ENCODE measurements at regions not wholly inside any gene's neighbourhood (a gene's known extent, or its start where the extent isn't known, plus 50 kb on each side); places are given as distances from the start of the nearest gene placed in this dataset.

GRCh38 chr4:14070289-14070880, 442.9 kb upstream of the BOD1L1 start:
- H3K4me1 Mint-ChIP-seq (ENCODE audit: low read depth): peaks cover 7% of the 10 kb centered on the region
- H3K36me3 Mint-ChIP-seq (ENCODE audit: low read depth): no peaks in the 10 kb centered on the region
- intact Hi-C loops (cut with micrococcal nuclease): no loop called here
- no peak overlapping the region for H3K4me3 Mint-ChIP-seq
- H3K9me3 Mint-ChIP-seq: peaks cover 28% of the 10 kb centered on the region
- peaks cover 1% of the 10 kb centered on the region for H3K27me3 Mint-ChIP-seq
- no peak overlapping the region for H3K27ac Mint-ChIP-seq

DNA sequence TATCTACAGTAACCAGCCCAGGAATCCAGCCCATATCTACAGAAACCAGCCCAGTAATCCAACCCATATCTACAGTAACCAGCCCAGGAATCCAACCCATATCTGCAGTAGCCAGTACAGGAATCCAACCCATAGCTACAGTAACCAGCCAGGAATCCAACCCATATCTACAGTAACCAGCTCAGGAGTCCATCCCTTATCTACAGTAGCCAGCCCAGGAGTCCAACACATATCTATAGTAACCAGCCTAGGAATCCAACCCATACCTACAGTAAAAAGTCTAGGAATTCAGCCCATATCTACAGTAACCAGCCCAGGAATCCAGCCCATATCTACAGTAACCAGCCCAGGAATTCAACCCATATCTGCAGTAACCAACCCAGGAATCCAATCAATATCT, 445.0 kb upstream of the BOD1L1 start:
- Mint-ChIP-seq H3K4me1 (ENCODE audit: low read depth) (peaks cover 27% of the 10 kb centered on the region), H3K9me3 (peaks cover 28% of the 10 kb centered on the region), H3K27me3 (peaks cover 1% of the 10 kb centered on the region), H3K27ac (no peak overlapping the region), H3K4me3 (no peak overlapping the region), H3K36me3 (ENCODE audit: low read depth) (no peaks in the 10 kb centered on the region)
- intact Hi-C loops (cut with micrococcal nuclease): no loop called here

- Mint-ChIP-seq H3K4me1 (ENCODE audit: low read depth) (peaks cover 27% of the 10 kb centered on the region), H3K27me3 (peaks cover 2% of the 10 kb centered on the region), H3K9me3 (peaks cover 22% of the 10 kb centered on the region), H3K36me3 (ENCODE audit: low read depth) (no peaks in the 10 kb centered on the region), H3K27ac (no peak overlapping the region), H3K4me3 (no peak overlapping the region)
- intact Hi-C loops (cut with micrococcal nuclease): no loop called here
Measured at GRCh38 chr4:14076776-14077175, 449.3 kb upstream of the BOD1L1 start.

DNA sequence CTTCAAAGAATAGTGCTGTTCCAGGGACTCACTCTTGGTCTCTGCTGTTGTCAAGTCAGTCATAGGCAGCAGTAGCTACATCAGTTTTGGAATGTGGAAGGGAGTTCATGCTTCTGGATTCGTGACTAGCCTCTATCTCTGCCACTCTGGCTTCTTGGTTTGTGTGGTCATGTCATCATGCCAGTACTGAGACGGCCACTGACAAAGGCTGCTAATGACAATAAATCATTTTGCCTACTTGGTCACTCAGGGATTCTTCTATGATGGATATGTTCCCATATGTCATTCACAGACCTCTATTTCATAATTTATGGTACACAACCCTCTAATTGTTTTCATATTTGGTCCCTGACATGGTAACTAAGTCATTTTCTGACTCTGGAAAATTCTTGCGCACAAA, 450.8 kb upstream of the BOD1L1 start:
- Mint-ChIP-seq H3K4me3 (no peak overlapping the region), H3K4me1 (ENCODE audit: low read depth) (peaks cover 27% of the 10 kb centered on the region), H3K36me3 (ENCODE audit: low read depth) (no peaks in the 10 kb centered on the region), H3K27me3 (peaks cover 2% of the 10 kb centered on the region), H3K27ac (no peak overlapping the region), H3K9me3 (peaks cover 6% of the 10 kb centered on the region)
- intact Hi-C loops (cut with micrococcal nuclease): no loop called here

GRCh38 chr4:14079601-14080000, 452.1 kb upstream of the BOD1L1 start:
- H3K27me3 Mint-ChIP-seq: peaks cover 2% of the 10 kb centered on the region
- no peak overlapping the region for H3K27ac Mint-ChIP-seq
- peaks cover 27% of the 10 kb centered on the region for H3K4me1 Mint-ChIP-seq (ENCODE audit: low read depth)
- intact Hi-C loops (cut with micrococcal nuclease): no loop called here
- no peaks in the 10 kb centered on the region for H3K9me3 Mint-ChIP-seq
- H3K4me3 Mint-ChIP-seq: no peak overlapping the region
- no peaks in the 10 kb centered on the region for H3K36me3 Mint-ChIP-seq (ENCODE audit: low read depth)

DNA sequence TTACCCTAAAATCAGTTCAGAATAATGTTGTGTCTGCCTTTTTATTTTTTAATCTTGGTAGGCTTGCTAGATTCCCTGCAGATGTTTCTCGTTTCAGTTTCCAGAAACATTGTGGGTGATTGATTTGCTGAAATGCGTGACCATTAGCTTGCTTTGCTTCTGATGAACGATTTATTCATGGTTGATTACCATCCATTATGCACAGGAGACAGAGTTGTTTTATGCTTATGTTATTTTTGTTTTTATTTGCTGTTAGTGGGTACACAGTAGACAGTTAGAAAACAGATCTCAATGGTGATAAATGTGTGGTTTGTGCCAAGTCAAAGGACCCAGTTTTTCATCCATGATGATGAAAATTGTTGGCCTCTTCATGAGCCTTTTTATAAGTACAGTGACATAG, 455.6 kb upstream of the BOD1L1 start:
- H3K27me3 Mint-ChIP-seq: peaks cover 8% of the 10 kb centered on the region
- no peaks in the 10 kb centered on the region for H3K36me3 Mint-ChIP-seq (ENCODE audit: low read depth)
- H3K27ac Mint-ChIP-seq: no peak overlapping the region
- intact Hi-C loops (cut with micrococcal nuclease): no loop called here
- no peaks in the 10 kb centered on the region for H3K4me1 Mint-ChIP-seq (ENCODE audit: low read depth)
- H3K9me3 Mint-ChIP-seq: peaks cover 9% of the 10 kb centered on the region
- no peak overlapping the region for H3K4me3 Mint-ChIP-seq

DNA sequence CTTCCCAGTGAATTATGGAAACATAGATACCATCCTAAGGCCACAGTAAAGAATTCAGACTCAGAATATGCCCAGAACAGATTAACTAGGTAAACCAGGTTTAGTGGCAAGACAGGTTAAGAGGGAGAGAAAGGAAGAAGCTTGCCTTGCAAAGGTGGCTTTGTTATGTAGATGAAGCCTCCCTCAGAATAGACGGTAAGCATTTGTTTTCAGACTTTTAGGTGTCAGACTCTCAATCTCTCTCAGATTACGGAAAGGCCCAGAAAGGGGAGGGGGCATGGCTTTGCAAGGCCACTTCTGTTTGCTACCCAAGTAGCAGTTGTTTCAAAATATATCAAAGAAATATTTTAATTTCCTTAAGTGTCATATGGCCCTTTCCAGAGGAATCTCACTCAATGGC, 457.1 kb upstream of the BOD1L1 start:
- H3K36me3 Mint-ChIP-seq (ENCODE audit: low read depth): no peaks in the 10 kb centered on the region
- peaks cover 7% of the 10 kb centered on the region for H3K27me3 Mint-ChIP-seq
- intact Hi-C loops (cut with micrococcal nuclease): no loop called here
- no peak overlapping the region for H3K4me3 Mint-ChIP-seq
- H3K9me3 Mint-ChIP-seq: peaks cover 10% of the 10 kb centered on the region
- no peaks in the 10 kb centered on the region for H3K4me1 Mint-ChIP-seq (ENCODE audit: low read depth)
- no peak overlapping the region for H3K27ac Mint-ChIP-seq

DNA sequence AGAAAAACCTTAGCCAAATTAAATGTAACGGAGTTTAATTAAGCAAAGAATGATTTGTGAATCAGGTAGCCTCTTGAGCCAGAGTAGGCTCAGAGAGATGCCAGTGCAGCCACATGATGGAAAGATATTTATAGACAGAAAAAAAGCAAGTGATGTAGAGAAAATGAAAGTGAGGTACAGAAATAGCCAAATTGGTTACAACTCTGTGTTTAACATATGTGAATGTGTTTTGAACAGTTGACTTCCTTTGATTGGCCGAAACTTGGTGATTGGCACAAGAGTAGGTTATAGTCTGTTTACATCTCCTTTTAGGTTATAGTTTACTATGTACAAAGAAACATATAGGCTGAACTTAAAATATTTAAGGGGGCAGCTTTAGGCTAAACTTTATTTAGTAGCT, 459.9 kb upstream of the BOD1L1 start:
- H3K27ac Mint-ChIP-seq: no peak overlapping the region
- no peaks in the 10 kb centered on the region for H3K4me1 Mint-ChIP-seq (ENCODE audit: low read depth)
- no peak overlapping the region for H3K4me3 Mint-ChIP-seq
- H3K9me3 Mint-ChIP-seq: peaks cover 36% of the 10 kb centered on the region
- no peaks in the 10 kb centered on the region for H3K36me3 Mint-ChIP-seq (ENCODE audit: low read depth)
- intact Hi-C loops (cut with micrococcal nuclease): no loop called here
- peaks cover 10% of the 10 kb centered on the region for H3K27me3 Mint-ChIP-seq

- Mint-ChIP-seq H3K4me3 (no peak overlapping the region), H3K9me3 (peaks cover 36% of the 10 kb centered on the region), H3K36me3 (ENCODE audit: low read depth) (no peaks in the 10 kb centered on the region), H3K27ac (no peak overlapping the region), H3K4me1 (ENCODE audit: low read depth) (no peaks in the 10 kb centered on the region), H3K27me3 (peaks cover 10% of the 10 kb centered on the region)
- intact Hi-C loops (cut with micrococcal nuclease): no loop called here
Measured at GRCh38 chr4:14087921-14088320, 460.4 kb upstream of the BOD1L1 start.

DNA sequence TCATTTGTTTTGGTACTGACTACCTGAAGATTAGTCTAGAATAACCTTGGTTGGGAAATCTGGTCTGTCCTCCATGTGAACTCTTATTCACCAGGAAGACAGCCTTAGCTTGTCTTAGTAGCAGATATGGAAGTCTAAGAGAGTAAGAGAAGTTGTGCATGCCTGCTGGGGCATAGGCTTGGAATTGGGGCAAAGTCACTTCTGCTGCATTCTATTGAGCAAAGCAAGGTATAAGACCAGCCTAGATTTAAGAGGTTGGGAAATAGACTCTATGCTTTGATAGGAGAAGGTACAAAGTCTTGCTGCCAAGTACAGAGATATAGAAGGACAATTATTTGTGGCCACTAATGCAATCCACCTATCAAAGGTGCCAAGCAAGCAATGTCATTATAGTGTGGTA, 464.0 kb upstream of the BOD1L1 start:
- Mint-ChIP-seq H3K36me3 (ENCODE audit: low read depth) (no peaks in the 10 kb centered on the region), H3K9me3 (peaks cover 27% of the 10 kb centered on the region), H3K4me1 (ENCODE audit: low read depth) (no peaks in the 10 kb centered on the region), H3K27me3 (peaks cover 7% of the 10 kb centered on the region), H3K27ac (no peak overlapping the region), H3K4me3 (no peak overlapping the region)
- intact Hi-C loops (cut with micrococcal nuclease): no loop called here

DNA sequence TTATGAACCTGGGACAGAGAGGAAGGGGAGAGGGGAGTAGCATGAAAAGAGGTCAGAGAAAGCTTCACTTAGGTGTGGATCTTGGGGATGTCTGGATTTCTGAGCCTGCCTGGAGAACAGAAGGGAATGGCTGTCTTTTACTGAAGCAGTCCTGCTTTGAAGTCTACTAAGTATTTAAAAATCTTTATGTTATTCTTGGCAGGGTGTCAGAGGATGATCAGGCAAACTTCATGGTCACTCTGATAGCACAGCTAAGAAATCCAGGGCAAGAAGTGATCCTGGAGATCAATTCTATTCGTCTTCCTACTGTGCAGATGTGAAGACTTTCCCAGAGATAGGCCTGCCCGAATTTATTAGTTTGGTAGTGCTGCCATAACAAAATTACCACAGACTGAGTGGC, 464.4 kb upstream of the BOD1L1 start:
- Mint-ChIP-seq H3K9me3 (peaks cover 27% of the 10 kb centered on the region), H3K27ac (no peak overlapping the region), H3K4me3 (no peak overlapping the region), H3K4me1 (ENCODE audit: low read depth) (no peaks in the 10 kb centered on the region), H3K27me3 (peaks cover 4% of the 10 kb centered on the region), H3K36me3 (ENCODE audit: low read depth) (no peaks in the 10 kb centered on the region)
- intact Hi-C loops (cut with micrococcal nuclease): no loop called here

- no peaks in the 10 kb centered on the region for H3K4me1 Mint-ChIP-seq (ENCODE audit: low read depth)
- peaks cover 27% of the 10 kb centered on the region for H3K9me3 Mint-ChIP-seq
- H3K4me3 Mint-ChIP-seq: no peak overlapping the region
- peaks cover 4% of the 10 kb centered on the region for H3K27me3 Mint-ChIP-seq
- H3K27ac Mint-ChIP-seq: no peak overlapping the region
- H3K36me3 Mint-ChIP-seq (ENCODE audit: low read depth): no peaks in the 10 kb centered on the region
- intact Hi-C loops (cut with micrococcal nuclease): no loop called here
Measured at GRCh38 chr4:14092741-14093140, 465.2 kb upstream of the BOD1L1 start.

GRCh38 chr4:14095831-14096230, 468.3 kb upstream of the BOD1L1 start:
- H3K9me3 Mint-ChIP-seq: peaks cover 13% of the 10 kb centered on the region

DNA sequence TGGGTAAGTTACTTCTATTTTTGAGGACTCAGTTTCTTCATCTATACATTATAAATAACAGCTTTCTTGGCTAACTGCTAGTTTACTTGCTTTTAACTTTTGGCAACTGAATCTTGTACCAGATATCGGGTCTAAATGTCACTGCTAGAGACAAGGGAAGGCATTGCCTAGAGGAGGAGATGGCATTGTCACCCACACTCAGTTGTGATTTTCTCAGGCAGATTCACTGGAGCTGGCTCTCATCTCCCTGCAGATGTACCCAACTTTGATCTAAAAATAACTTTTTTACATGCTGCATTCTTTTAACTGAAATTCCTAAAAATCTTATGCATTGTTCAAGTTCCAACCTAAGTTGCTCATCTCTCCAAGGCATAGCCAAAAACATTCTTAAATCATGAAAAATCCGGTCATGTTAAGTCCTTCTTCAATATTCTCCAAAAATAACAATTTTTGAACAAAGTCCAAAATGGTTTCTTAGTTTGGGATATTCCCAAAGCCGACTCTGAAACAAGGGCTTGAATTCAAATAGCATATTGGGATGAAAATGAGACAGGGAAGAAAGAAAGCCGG, 469.0 kb upstream of the BOD1L1 start:
- no peak overlapping the region for H3K27ac Mint-ChIP-seq
- H3K36me3 Mint-ChIP-seq (ENCODE audit: low read depth): no peaks in the 10 kb centered on the region

More at GRCh38 chr4:14095831-14096230, 468.3 kb upstream of the BOD1L1 start:
- Mint-ChIP-seq H3K4me1 (ENCODE audit: low read depth) (no peaks in the 10 kb centered on the region), H3K27me3 (peaks cover 4% of the 10 kb centered on the region), H3K4me3 (no peak overlapping the region), H3K36me3 (ENCODE audit: low read depth) (no peaks in the 10 kb centered on the region), H3K27ac (no peak overlapping the region)
- intact Hi-C loops (cut with micrococcal nuclease): no loop called here

DNA sequence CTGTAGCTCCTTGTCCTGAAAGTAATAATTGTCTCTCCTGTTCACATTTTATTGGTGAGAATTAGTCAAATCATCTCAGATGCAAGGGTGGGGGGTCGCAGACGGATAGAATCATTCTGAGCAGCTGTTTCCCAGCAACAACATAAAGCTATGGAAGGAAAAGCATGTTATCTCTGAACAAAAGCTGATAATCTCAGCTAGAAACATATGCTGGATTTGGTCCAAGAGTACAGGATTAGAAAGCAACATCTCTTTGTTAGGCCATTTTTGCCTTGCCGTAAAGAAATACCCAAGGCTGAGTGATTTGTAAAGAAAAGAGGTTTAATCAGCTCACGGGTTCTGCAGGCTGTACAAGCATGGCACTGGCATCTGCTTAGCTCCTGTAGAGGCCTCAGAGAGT, 472.8 kb upstream of the BOD1L1 start:
- Mint-ChIP-seq H3K4me3 (no peak overlapping the region), H3K4me1 (ENCODE audit: low read depth) (no peaks in the 10 kb centered on the region), H3K36me3 (ENCODE audit: low read depth) (no peaks in the 10 kb centered on the region), H3K9me3 (peaks cover 3% of the 10 kb centered on the region), H3K27me3 (peaks cover 1% of the 10 kb centered on the region), H3K27ac (no peak overlapping the region)
- intact Hi-C loops (cut with micrococcal nuclease): no loop called here

More for the DNA sequence above, 469.0 kb upstream of the BOD1L1 start:
- peaks cover 3% of the 10 kb centered on the region for H3K27me3 Mint-ChIP-seq
- no peak overlapping the region for H3K4me3 Mint-ChIP-seq
- H3K9me3 Mint-ChIP-seq: peaks cover 7% of the 10 kb centered on the region
- intact Hi-C loops (cut with micrococcal nuclease): no loop called here
- H3K4me1 Mint-ChIP-seq (ENCODE audit: low read depth): no peaks in the 10 kb centered on the region

Data from dendritic cell treated with granulocyte-macrophage colony-stimulating factor and Interleukin-4, amounts not matched to agents 40 ng/mL and 50 ng/mL, for 4 days (primary cell).